Breast epithelium (tissue), 3 donors: ENCODE measurements at regions not wholly inside any gene's neighbourhood (a gene's known extent, or its start where the extent isn't known, plus 50 kb on each side); places are given as distances from the start of the nearest gene placed in this dataset.

Experiments used
- CTCF ChIP-seq, 3 donors: fragments of 450-650 bp; IDR thresholded peaks; one replicate each; pipeline ENCODE4 v1.5.1; 2016 to 2017; ENCODE audit warnings: antibody characterized with exemption in 3 of 3, mild to moderate bottlenecking in 3 of 3, moderate library complexity in 3 of 3
- POLR2A ChIP-seq: fragments of 450-650 bp; IDR thresholded peaks from one replicate; pipeline ENCODE4 v1.6.1; 2016; ENCODE audit warnings: antibody characterized with exemption, mild to moderate bottlenecking, moderate library complexity

- no peak for TF ChIP-seq CTCF (IDR thresholded peaks at IDR 0.05)
- TF ChIP-seq POLR2A, result no peak
These were observed 68.3 kb upstream of the ZNF521 start for GRCh38 chr18:25420077-25420825.
